ENCODE measurements at regions not wholly inside any gene's neighbourhood (a gene's known extent, or its start where the extent isn't known, plus 50 kb on each side); places are given as distances from the start of the nearest gene placed in this dataset.
"Not testable (repeated sequence)": the region's sequence is repeated elsewhere in the genome, so short reads cannot be mapped to it uniquely, and the experiment has no call there.

DNA sequence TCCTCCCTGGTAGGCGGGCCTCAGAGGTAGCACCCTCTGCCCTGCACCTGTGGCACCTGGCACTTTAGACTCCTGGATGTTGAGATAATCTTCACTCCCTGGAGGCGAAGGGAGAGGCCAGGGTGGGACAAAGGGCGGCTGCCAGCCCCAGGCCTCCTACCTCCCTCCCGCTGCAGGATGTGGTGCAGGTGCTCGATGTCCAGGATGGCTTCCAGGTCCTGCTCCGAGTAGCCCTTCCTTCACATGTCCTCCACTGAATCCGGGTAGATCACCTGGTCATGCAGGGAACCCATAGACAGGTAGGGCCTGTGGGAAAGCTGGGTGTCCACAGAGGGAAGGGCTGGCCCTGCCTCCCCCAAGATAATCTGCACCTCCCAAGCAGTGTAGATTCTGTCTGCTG lies 1075.6 kb downstream of the RPIA start:
- CTCF ChIA-PET; H3K27ac Mint-ChIP-seq; DNase-seq; ATAC-seq; H3K4me1 Mint-ChIP-seq (ENCODE audit: low read depth); POLR2A ChIA-PET; H3K36me3 Mint-ChIP-seq (ENCODE audit: low read depth); H3K4me3 Mint-ChIP-seq: not testable (repeated sequence)
- Mint-ChIP-seq H3K9me3 (ENCODE audit: insufficient read depth) (peaks cover 20% of the 10 kb centered on the region), H3K27me3 (ENCODE audit: low read depth) (peaks cover 22% of the 10 kb centered on the region)

DNA sequence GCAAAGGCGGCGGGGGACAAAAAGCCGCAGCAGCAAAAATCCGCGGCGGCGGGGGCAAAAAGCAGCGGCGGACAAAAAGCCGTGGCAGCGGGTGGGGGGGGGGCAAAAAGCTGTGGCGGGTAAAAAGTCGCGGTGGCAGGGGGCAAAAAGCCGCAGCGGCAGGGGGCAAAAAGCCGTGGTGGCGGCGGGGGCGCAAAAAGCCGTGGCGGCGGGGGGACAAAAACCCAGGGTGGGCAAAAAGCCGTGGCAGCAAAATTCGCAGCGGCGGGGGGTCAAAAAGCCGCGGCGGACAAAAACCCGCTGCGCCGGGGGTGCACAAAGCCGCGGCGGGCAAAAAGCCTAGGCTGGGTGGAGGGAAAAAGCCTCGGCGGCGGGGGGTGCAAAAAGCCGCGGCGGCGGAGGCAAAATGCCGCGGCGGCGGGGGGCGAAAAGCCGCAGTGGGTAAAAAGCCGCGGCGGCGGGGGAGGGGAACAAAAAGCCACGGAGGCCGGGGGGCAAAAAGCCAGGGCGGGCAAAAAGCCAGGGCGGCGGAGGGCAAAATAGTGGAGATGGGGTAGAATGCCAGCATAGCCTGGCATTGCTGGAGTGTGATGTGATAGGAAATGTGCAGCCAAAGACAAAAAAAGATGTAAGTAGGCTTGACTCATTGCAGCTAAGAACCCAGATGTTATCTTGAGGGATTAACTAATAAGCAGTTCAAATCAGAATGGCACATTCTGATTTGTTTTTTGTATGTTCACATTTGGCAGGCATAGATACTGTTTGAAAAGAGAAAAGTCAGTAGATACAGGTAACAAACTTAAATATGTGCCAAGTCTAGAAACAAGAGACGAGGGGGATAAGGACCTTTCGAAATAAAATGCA lies 1076.3 kb downstream of the RPIA start:
- peaks cover 19% of the 10 kb centered on the region for H3K9me3 Mint-ChIP-seq (ENCODE audit: insufficient read depth)
- H3K4me3 Mint-ChIP-seq = no peak overlapping the region
- H3K27ac Mint-ChIP-seq = no peak overlapping the region
- ChIA-PET POLR2A (no interaction called here), CTCF (no interaction called here)
- H3K36me3 Mint-ChIP-seq (ENCODE audit: low read depth) = peaks cover 1% of the 10 kb centered on the region
- no peak for DNase-seq
- H3K4me1 Mint-ChIP-seq (ENCODE audit: low read depth) = no peaks in the 10 kb centered on the region
- peaks cover 22% of the 10 kb centered on the region for H3K27me3 Mint-ChIP-seq (ENCODE audit: low read depth)
- ATAC-seq = no peak

DNA sequence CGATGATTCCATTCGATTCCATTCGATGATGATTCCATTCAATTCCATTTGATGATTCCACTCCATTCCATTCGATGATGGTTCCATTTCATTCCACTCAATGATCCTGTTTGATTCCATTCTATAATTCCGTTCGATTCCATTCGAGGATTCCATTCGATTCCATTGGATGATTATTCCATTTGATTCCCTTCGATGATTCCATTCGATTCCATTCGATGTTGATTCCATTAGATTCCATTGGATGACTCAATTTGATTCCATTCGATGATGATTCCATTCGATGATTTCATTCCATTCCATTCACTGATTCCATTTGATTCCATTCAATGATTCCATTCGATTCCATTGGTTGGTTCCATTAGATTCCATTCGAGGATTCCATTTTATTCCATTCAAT lies 1084.4 kb downstream of the RPIA start:
- ATAC-seq (no peak), DNase-seq (no peak)
- Mint-ChIP-seq H3K27me3 (ENCODE audit: low read depth) (no peaks in the 10 kb centered on the region), H3K4me1 (ENCODE audit: low read depth) (no peaks in the 10 kb centered on the region), H3K36me3 (ENCODE audit: low read depth) (peaks cover 25% of the 10 kb centered on the region), H3K9me3 (ENCODE audit: insufficient read depth) (peaks cover 15% of the 10 kb centered on the region), H3K4me3 (no peak overlapping the region), H3K27ac (no peak overlapping the region)
- ChIA-PET POLR2A (no interaction called here), CTCF (no interaction called here)

DNA sequence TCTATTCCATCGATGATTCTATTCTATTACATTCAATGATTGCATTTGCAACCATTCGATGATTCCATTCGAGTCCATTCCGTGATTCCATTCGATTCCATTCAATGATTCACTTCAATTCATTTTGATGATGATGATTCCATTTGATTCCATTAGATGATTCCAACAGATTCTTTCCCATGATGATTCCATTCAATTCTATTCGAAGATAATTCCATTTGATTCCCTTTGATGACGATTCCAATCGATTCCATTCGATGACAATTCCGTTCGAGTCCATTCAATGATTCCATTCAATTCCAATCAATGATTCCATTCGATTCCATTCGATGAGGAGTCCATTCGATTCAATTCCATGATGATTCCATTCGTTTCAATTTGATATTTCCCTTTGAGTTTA lies 1088.8 kb downstream of the RPIA start:
- Mint-ChIP-seq H3K4me1 (ENCODE audit: low read depth) (no peaks in the 10 kb centered on the region), H3K4me3 (no peak overlapping the region), H3K27ac (no peak overlapping the region), H3K9me3 (ENCODE audit: insufficient read depth) (peaks cover 21% of the 10 kb centered on the region), H3K36me3 (ENCODE audit: low read depth) (peaks cover 40% of the 10 kb centered on the region), H3K27me3 (ENCODE audit: low read depth) (no peaks in the 10 kb centered on the region)
- DNase-seq (no peak), ATAC-seq (no peak)
- CTCF ChIA-PET = no interaction called here
- POLR2A ChIA-PET = no interaction called here

DNA sequence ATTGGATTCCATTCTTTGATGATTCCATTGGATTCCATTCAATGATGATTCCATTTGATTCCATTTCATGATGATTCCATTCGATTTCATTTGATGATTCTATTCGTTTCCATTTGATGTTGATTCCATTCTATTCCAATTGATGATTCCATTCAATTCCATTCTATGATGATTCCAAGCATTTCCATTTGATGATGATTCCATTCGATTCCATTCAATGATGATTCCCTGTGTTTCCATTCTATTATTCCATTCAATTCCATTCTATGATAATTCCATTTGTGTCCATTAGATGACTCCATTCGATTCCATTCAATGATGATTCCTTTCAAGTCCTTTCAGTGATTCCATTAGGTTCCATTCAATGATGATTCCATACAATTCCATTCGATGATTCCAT lies 1090.5 kb downstream of the RPIA start:
- H3K27ac Mint-ChIP-seq = no peak overlapping the region
- ATAC-seq (no peak), DNase-seq (no peak)
- no peak overlapping the region for H3K4me3 Mint-ChIP-seq
- H3K4me1 Mint-ChIP-seq (ENCODE audit: low read depth) = no peaks in the 10 kb centered on the region
- ChIA-PET POLR2A (no interaction called here), CTCF (no interaction called here)
- peaks cover 28% of the 10 kb centered on the region for H3K36me3 Mint-ChIP-seq (ENCODE audit: low read depth)
- peaks cover 15% of the 10 kb centered on the region for H3K9me3 Mint-ChIP-seq (ENCODE audit: insufficient read depth)
- H3K27me3 Mint-ChIP-seq (ENCODE audit: low read depth) = no peaks in the 10 kb centered on the region

DNA sequence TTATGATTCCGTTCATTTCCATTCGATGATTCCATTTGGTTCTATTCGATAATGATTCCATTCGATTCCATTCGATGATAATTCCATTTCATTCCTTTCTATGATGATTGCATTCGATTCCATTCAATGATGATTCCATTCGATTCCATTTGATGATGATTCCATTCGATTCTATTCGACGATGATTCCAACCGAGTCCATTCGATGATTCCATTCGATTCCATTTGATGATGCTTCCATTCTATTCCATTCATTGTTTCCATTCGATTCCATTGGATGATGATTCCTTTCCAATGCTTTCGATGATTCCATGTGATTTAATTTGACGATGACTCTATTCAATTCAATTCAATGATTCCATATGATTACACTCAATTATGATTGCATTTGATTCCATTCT lies 1093.5 kb downstream of the RPIA start:
- Mint-ChIP-seq H3K9me3 (ENCODE audit: insufficient read depth) (peaks cover 6% of the 10 kb centered on the region), H3K36me3 (ENCODE audit: low read depth) (peaks cover 21% of the 10 kb centered on the region), H3K27me3 (ENCODE audit: low read depth) (no peaks in the 10 kb centered on the region), H3K27ac (no peak overlapping the region), H3K4me3 (no peak overlapping the region), H3K4me1 (ENCODE audit: low read depth) (no peaks in the 10 kb centered on the region)
- ChIA-PET CTCF (no interaction called here), POLR2A (no interaction called here)
- no peak for DNase-seq
- ATAC-seq = no peak

DNA sequence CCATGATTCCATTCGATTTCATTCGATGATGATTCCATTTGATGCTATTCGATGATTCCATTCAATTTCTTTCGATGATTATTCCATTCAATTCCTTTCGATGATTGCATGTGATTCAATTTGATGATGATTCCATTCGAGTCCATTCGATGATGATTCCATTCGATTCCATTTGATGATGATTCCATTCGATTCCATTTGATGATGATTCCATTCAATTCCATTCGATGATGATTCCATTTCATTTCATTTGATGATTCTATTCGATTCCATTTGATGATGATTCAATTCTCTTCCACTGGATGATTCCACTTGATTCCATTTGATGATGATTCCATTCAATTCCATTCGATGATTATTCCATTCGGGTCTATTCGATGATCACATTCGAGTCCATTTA lies 1094.1 kb downstream of the RPIA start:
- H3K4me1 Mint-ChIP-seq (ENCODE audit: low read depth); H3K9me3 Mint-ChIP-seq (ENCODE audit: insufficient read depth); H3K4me3 Mint-ChIP-seq; H3K27me3 Mint-ChIP-seq (ENCODE audit: low read depth); CTCF ChIA-PET; ATAC-seq; DNase-seq; POLR2A ChIA-PET; H3K27ac Mint-ChIP-seq: not testable (repeated sequence)
- H3K36me3 Mint-ChIP-seq (ENCODE audit: low read depth) = peaks cover 21% of the 10 kb centered on the region

DNA sequence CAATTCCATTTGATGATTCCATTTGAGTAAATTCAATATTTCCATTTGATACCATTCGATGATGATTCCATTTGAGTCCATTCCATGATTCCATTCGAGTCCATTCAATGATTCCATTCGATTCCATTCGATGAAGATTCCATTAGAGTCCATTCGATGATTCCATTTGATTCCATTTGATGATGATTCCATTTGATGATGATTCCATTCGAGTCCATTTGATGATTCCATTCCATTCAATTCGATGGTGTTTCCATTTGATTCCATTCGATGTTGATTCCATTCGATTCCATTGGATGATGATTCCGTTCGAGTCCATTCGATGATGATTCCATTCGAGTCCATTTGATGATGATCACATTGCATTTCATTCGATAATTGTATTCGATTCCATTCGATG lies 1095.2 kb downstream of the RPIA start:
- CTCF ChIA-PET; DNase-seq; H3K4me3 Mint-ChIP-seq; ATAC-seq; POLR2A ChIA-PET; H3K4me1 Mint-ChIP-seq (ENCODE audit: low read depth); H3K9me3 Mint-ChIP-seq (ENCODE audit: insufficient read depth); H3K27me3 Mint-ChIP-seq (ENCODE audit: low read depth); H3K27ac Mint-ChIP-seq: not testable (repeated sequence)
- peaks cover 21% of the 10 kb centered on the region for H3K36me3 Mint-ChIP-seq (ENCODE audit: low read depth)

DNA sequence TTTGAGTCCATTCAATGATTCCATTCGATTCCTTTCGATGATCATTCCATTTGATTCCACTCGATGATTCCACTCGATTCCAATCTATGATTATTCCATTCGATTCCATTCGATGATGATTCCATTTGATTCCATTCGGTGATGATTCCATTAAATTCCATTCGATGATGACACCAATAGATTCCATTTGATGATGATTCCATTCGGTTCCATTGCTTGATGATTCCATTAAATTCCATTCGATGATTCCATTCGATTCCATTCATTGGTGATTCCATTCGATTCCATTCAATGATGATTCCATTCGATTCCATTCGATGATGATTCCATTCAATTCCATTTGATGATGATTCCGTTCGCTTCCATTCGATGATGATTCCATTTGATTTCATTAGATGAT lies 1104.1 kb downstream of the RPIA start:
- H3K4me3 Mint-ChIP-seq; POLR2A ChIA-PET; H3K27ac Mint-ChIP-seq; CTCF ChIA-PET; H3K27me3 Mint-ChIP-seq (ENCODE audit: low read depth); ATAC-seq; H3K4me1 Mint-ChIP-seq (ENCODE audit: low read depth); DNase-seq: not testable (repeated sequence)
- Mint-ChIP-seq H3K36me3 (ENCODE audit: low read depth) (peaks cover 35% of the 10 kb centered on the region), H3K9me3 (ENCODE audit: insufficient read depth) (peaks cover 15% of the 10 kb centered on the region)

DNA sequence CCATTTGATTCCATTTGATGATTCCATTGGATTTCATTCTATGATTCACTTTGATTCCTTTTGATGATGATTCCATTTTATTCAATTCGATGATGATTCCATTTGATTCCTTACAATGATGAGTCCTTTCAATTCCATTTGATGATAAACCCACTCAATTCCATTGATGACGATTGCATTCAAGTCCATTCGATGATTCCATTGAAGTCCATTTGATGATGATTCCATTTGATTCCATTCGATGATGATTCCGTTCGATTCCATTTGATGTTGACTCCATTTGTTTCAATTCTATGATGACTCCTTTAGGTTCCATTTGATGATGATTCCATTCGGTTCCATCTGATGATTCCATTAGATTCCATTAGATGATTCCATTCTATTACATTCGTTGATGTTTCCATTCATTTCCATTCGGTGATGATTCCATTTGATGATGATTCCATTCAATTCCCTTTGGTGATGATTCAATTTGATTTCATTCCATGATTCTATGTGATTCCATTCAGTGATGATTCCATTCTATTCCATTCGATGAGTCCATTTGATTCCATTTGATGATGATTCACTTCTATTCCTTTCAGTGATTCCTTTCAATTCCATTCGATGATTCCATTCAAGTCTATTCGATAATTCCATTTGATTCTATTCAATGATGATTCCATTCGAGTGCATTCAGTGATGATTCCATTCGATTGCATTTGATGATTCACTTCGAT lies 1106.0 kb downstream of the RPIA start:
- H3K36me3 Mint-ChIP-seq (ENCODE audit: low read depth) = peaks cover 31% of the 10 kb centered on the region
- ChIA-PET POLR2A (no interaction called here), CTCF (no interaction called here)
- ATAC-seq (no peak), DNase-seq (no peak)
- H3K27ac Mint-ChIP-seq = no peak overlapping the region
- H3K4me3 Mint-ChIP-seq = no peak overlapping the region
- no peaks in the 10 kb centered on the region for H3K4me1 Mint-ChIP-seq (ENCODE audit: low read depth)
- peaks cover 17% of the 10 kb centered on the region for H3K9me3 Mint-ChIP-seq (ENCODE audit: insufficient read depth)
- H3K27me3 Mint-ChIP-seq (ENCODE audit: low read depth) = no peaks in the 10 kb centered on the region

DNA sequence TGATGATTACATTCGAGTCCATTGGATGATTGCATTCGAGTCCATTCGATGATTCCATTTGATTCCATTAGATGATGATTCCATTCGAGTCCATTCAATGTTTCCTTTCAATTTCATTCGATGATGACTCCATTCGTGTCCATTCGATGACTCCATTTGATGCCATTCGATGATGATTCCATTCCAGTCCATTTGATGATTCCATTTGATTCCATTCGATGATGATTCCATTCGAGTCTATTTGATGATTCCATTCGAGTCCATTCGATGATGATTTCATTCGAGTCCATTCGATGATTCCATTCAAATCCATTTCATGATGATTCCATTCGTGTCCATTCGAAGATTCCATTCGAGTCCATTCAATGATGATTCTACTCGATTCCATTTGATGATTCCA lies 1109.7 kb downstream of the RPIA start:
- peaks cover 40% of the 10 kb centered on the region for H3K9me3 Mint-ChIP-seq (ENCODE audit: insufficient read depth)
- H3K4me3 Mint-ChIP-seq; H3K4me1 Mint-ChIP-seq (ENCODE audit: low read depth); POLR2A ChIA-PET; DNase-seq; H3K27me3 Mint-ChIP-seq (ENCODE audit: low read depth); CTCF ChIA-PET; ATAC-seq; H3K27ac Mint-ChIP-seq: not testable (repeated sequence)
- peaks cover 35% of the 10 kb centered on the region for H3K36me3 Mint-ChIP-seq (ENCODE audit: low read depth)

DNA sequence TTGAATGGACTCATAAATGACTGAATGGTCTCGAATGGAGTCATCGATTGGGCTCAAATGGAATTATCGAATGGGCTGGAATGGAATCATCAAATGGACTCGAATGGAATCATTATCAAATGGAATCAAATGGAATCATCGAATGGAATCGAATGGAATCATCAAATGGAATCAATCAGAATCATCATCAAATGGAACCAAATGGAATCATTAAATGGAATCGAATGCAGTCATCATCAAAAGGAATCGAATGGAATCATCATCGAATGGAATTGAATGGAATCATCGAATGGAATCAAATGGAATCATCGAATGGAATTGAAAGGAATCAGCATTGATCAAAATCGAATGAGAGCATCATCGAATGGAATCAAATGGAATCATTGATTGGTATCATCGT lies 1114.9 kb downstream of the RPIA start:
- not testable (repeated sequence) for ATAC-seq

More for the DNA sequence above, 1114.9 kb downstream of the RPIA start:
- DNase-seq; H3K27me3 Mint-ChIP-seq (ENCODE audit: low read depth); H3K27ac Mint-ChIP-seq; CTCF ChIA-PET; POLR2A ChIA-PET; H3K4me3 Mint-ChIP-seq; H3K4me1 Mint-ChIP-seq (ENCODE audit: low read depth): not testable (repeated sequence)
- H3K9me3 Mint-ChIP-seq (ENCODE audit: insufficient read depth) = peaks cover 45% of the 10 kb centered on the region
- peaks cover 24% of the 10 kb centered on the region for H3K36me3 Mint-ChIP-seq (ENCODE audit: low read depth)
